HG03025 (cell line): ENCODE measurements at regions not wholly inside any gene's neighbourhood (a gene's known extent, or its start where the extent isn't known, plus 50 kb on each side); places are given as distances from the start of the nearest gene placed in this dataset.

Source experiments
- ATAC-seq: cut with Tn5 transposase; IDR thresholded peaks from one replicate; pipeline ENCODE4 v1.9.1; 2021; ENCODE audit warnings: mild to moderate bottlenecking, moderate library complexity; ENCODE audit not compliant: unreplicated experiment, low FRiP score

DNA sequence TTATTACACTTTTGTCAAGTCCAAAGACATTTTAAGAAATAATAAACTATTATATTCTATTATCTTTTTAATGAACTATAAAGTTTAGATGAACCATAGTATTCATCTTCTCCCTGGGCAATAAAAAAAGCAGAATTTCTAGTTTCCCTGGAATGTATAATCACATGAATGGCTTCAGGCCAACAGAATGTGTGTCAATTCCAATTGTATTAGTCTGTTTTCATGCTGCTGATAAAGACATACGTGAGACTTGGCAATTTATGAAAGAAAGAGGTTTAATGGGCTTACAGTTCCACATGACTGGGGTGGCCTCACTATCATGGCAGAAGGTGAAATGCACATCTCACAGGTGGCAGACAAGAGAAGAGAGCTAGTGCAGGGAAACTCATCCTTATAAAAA is 70.7 kb upstream of the ANXA10 start:
- no peak for ATAC-seq

GRCh38 chr4:168028568-168028967 is 63.8 kb upstream of the ANXA10 start:
- no peak for ATAC-seq

GRCh38 chr4:168028970-168029597 is 63.3 kb upstream of the ANXA10 start:
- ATAC-seq: no peak

GRCh38 chr4:168037676-168038075 is 54.7 kb upstream of the ANXA10 start:
- ATAC-seq: no peak

DNA sequence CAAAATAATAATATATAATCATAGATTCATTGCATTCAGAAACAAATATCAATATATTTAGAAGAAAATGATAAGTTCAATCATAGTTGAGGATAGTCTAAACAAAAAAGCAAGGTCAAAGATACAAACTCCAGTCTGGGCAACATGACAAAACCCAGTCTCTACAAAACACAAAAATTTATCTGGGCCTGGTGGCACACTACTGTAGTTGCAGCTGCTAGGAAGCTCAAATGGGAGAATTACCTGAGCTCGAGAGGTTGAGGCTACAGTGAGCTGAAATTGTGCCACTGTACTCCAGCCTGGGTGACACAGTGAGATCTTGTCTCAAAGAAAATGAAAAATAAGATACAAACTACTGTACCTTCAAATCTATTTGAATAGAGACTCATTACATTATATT is 52.7 kb upstream of the ANXA10 start:
- no peak for ATAC-seq
